H1 (cell line): ENCODE measurements at regions not wholly inside any gene's neighbourhood (a gene's known extent, or its start where the extent isn't known, plus 50 kb on each side); places are given as distances from the start of the nearest gene placed in this dataset.

Experiments used
- CHD7 ChIP-seq: fragments of 300-600 bp; sonication (generic); IDR thresholded peaks from 2 replicates; pipeline ENCODE4 v1.7.1; 2012; ENCODE audit warnings: low read length, moderate library complexity, mild to moderate bottlenecking, inconsistent platforms; ENCODE audit not compliant: insufficient replicate concordance
- JUND ChIP-seq: IDR thresholded peaks from 2 replicates; pipeline ENCODE4 v1.6.1; 2011; ENCODE audit warnings: mild to moderate bottlenecking, improper control_type of control experiment, low read length
- SP4 ChIP-seq: IDR thresholded peaks from 2 replicates; pipeline ENCODE4 v1.6.1; 2012; ENCODE audit warnings: low read length, inconsistent platforms

GRCh38 chr20:53678990-53679596, 85.5 kb upstream of the ZNF217 start (continued):
- TF ChIP-seq CHD7 (no peak), JUND (no peak), SP4 (no peak)
- TF ChIP-seq, all 59 proteins: peak for 0
